ENCODE measurements at regions not wholly inside any gene's neighbourhood (a gene's known extent, or its start where the extent isn't known, plus 50 kb on each side); places are given as distances from the start of the nearest gene placed in this dataset.

DNA sequence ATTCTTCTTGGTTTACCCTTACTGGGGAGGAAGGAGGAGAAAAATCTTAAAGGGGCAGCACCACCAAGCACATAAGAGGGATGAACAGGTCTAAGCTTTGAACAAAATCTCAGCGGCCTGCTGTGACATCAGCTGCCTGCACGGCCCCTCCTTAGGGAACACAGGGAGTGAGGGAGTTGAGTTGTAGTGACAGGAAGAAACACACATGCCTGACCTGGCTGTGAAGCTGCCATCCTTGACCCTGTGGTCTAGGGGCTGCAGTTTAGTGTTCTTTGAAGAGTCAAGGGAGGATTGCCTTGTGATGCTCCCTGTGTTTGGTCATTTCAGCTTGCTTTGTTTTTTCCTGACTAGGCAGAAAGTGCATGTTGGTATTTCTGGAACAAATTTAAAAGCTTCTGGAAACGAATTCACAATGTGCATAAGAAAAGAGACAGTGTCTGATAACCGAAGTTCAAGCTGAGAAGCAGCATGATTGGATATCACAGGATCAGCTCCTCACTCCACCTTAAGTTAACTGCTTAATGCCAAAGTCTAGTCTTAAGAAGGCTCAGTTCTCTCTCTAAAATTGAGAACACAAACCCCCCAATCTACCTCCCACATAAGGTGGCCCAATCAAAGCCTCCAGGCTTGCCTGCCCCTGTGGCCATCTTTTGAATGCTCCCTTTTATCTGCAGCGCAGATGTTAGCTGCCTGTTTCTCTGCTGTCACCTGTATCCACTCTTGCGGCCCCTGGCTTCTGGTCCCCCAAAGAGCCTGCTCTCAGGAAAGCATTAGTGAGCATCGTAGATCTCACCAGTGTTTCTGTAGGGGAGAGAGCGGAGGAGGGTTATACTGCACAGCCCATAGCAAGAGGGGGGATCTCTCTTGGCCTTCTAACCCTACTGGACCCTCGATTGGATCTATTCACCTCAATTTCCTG, 82.2 kb downstream of the SCN11A start:
- TF ChIP-seq POLR2A (IDR thresholded peaks at IDR 0.05) (no peak), POLR2AphosphoS5 (IDR thresholded peaks at IDR 0.05; ENCODE audit: insufficient read depth in 1 of 2, low read depth in 1 of 2) (no peak)
- TF ChIP-seq, protein P1, sequence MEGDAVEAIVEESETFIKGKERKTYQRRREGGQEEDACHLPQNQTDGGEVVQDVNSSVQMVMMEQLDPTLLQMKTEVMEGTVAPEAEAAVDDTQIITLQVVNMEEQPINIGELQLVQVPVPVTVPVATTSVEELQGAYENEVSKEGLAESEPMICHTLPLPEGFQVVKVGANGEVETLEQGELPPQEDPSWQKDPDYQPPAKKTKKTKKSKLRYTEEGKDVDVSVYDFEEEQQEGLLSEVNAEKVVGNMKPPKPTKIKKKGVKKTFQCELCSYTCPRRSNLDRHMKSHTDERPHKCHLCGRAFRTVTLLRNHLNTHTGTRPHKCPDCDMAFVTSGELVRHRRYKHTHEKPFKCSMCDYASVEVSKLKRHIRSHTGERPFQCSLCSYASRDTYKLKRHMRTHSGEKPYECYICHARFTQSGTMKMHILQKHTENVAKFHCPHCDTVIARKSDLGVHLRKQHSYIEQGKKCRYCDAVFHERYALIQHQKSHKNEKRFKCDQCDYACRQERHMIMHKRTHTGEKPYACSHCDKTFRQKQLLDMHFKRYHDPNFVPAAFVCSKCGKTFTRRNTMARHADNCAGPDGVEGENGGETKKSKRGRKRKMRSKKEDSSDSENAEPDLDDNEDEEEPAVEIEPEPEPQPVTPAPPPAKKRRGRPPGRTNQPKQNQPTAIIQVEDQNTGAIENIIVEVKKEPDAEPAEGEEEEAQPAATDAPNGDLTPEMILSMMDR (IDR thresholded peaks at IDR 0.05) = no peak

Data from vagina (tissue), 2 donors.